H1 (cell line): ENCODE measurements at regions not wholly inside any gene's neighbourhood (a gene's known extent, or its start where the extent isn't known, plus 50 kb on each side); places are given as distances from the start of the nearest gene placed in this dataset.

Experiments used
- CTCF ChIA-PET: fragments of 300-600 bp; sonication (Branson Sonifier 250); formaldehyde crosslinking; loops from one replicate; lab custom pipeline; 2021; ENCODE audit not compliant: partially characterized antibody; lab: Charles Lee
- POLR2A ChIA-PET: fragments of 300-600 bp; sonication (Branson Sonifier 250); formaldehyde crosslinking; loops from one replicate; lab custom pipeline; 2021; ENCODE audit warnings: inconsistent platforms; ENCODE audit not compliant: partially characterized antibody; lab: Charles Lee
- DNase-seq, 2 experiments: peaks; one replicate each; pipeline versions ENCODE4 v3.0.0 to v3.0.0-alpha.2; 2010 to 2022; ENCODE audit warnings: low spot score in 2 of 2, low read depth in 1 of 2, mixed read lengths in 1 of 2
- FAIRE-seq: peaks from 2 replicates; lab custom pipeline; 2011; peaks lifted over from hg19 to GRCh38; lab: Jason Lieb, UNC
- H2AFZ ChIP-seq: 2 replicates; pipeline ENCODE4 v1.8.1; 2012; ENCODE audit warnings: low read length, inconsistent platforms
- H2AK5ac ChIP-seq: 2 replicates; pipeline ENCODE4 v1.6.1; 2013; ENCODE audit warnings: low read depth, low read length
- H2BK120ac ChIP-seq: replicated peaks from 2 replicates; pipeline ENCODE3; 2013; ENCODE audit warnings: low read depth, low read length, inconsistent platforms
- H2BK12ac ChIP-seq: 2 replicates; pipeline ENCODE4 v1.6.1; 2013; ENCODE audit warnings: low read depth, low read length
- H2BK15ac ChIP-seq: 2 replicates; pipeline ENCODE4 v1.6.1; 2013; ENCODE audit warnings: low read length
- H2BK20ac ChIP-seq: 2 replicates; pipeline ENCODE4 v1.6.1; 2013; ENCODE audit warnings: low read length
- H2BK5ac ChIP-seq: 2 replicates; pipeline ENCODE4 v1.6.1; 2013; ENCODE audit warnings: low read depth, low read length
- H3K14ac ChIP-seq: 2 replicates; pipeline ENCODE4 v1.6.1; 2013; ENCODE audit warnings: inconsistent platforms; ENCODE audit not compliant: insufficient read length
- H3K18ac ChIP-seq: 2 replicates; pipeline ENCODE4 v1.6.1; 2013; ENCODE audit warnings: low read length; ENCODE audit errors: extremely low read depth
- H3K23ac ChIP-seq: 2 replicates; pipeline ENCODE4 v1.6.1; 2013; ENCODE audit warnings: inconsistent platforms; ENCODE audit not compliant: insufficient read length
- H3K23me2 ChIP-seq: 2 replicates; pipeline ENCODE4 v1.6.1; 2013; ENCODE audit warnings: low read depth, low read length
- H3K27ac ChIP-seq: 2 replicates; pipeline ENCODE4 v1.6.1; 2011; ENCODE audit warnings: low read depth, low read length, inconsistent platforms
- H3K27me3 ChIP-seq, 4 experiments: replicated peaks in 1 of 4; 1 replicate in 1 of 4; 2 replicates in 3 of 4; pipeline versions ENCODE4 v1.6.1 to v1.8.1; 2011 to 2013; ENCODE audit warnings: low read length in 3 of 4, mild to moderate bottlenecking in 3 of 4, inconsistent platforms in 2 of 4, mixed read lengths in 2 of 4, moderate library complexity in 1 of 4; ENCODE audit not compliant: control insufficient read depth in 3 of 4, insufficient read depth in 3 of 4; ENCODE audit errors: extremely low read depth in 1 of 4
- H3K36me3 ChIP-seq, 4 experiments: 2 replicates each; pipeline versions ENCODE4 v1.6.1 to v1.8.1; 2011 to 2013; ENCODE audit warnings: mild to moderate bottlenecking in 4 of 4, low read length in 3 of 4, moderate library complexity in 2 of 4, control low read depth in 1 of 4, inconsistent platforms in 1 of 4; ENCODE audit not compliant: insufficient read depth in 4 of 4, control insufficient read depth in 2 of 4
- H3K4ac ChIP-seq: replicated peaks from 2 replicates; pipeline ENCODE3; 2013; ENCODE audit warnings: low read length, low read depth, mixed read lengths, inconsistent platforms; ENCODE audit not compliant: insufficient read length
- H3K4me1 ChIP-seq, 4 experiments: replicated peaks in 1 of 4; 1 replicate in 1 of 4; 2 replicates in 3 of 4; pipeline versions ENCODE4 v1.6.1 to v1.8.1; 2011 to 2013; ENCODE audit warnings: low read length in 3 of 4, inconsistent platforms in 2 of 4, mixed read lengths in 1 of 4; ENCODE audit not compliant: insufficient read depth in 4 of 4, control insufficient read depth in 3 of 4
- H3K4me2 ChIP-seq, 2 experiments: 2 replicates each; pipeline versions ENCODE4 v1.6.1 to v1.8.1; 2011 to 2013; ENCODE audit warnings: low read depth in 2 of 2, low read length in 2 of 2, control low read depth in 1 of 2, inconsistent platforms in 1 of 2, mild to moderate bottlenecking in 1 of 2; ENCODE audit not compliant: insufficient read depth in 1 of 2
- H3K4me3 ChIP-seq, 4 experiments: fragments of 200-600, 300-600 bp in 1 of 4; sonication (generic), shearing (Covaris generic), sonication (Bioruptor Twin) in 1 of 4; 2 replicates each; pipeline versions ENCODE4 v1.5.1 to v1.8.1; 2011 to 2016; ENCODE audit warnings: low read length in 4 of 4, low read depth in 3 of 4, control low read depth in 2 of 4, inconsistent platforms in 2 of 4, mild to moderate bottlenecking in 2 of 4, mixed read lengths in 1 of 4, moderate library complexity in 1 of 4; ENCODE audit not compliant: insufficient read depth in 2 of 4; ENCODE audit errors: extremely low read depth in 1 of 4
- H3K56ac ChIP-seq: replicated peaks from 2 replicates; pipeline ENCODE3; 2013; ENCODE audit warnings: low read depth, mild to moderate bottlenecking, mixed read lengths, low read length, inconsistent platforms; ENCODE audit not compliant: insufficient read length
- H3K79me1 ChIP-seq: 2 replicates; pipeline ENCODE4 v1.6.1; 2013; ENCODE audit warnings: low read depth, low read length, control low read depth
- H3K79me2 ChIP-seq, 2 experiments: 2 replicates each; pipeline versions ENCODE4 v1.6.1 to v1.8.1; 2012 to 2013; ENCODE audit warnings: low read length in 2 of 2, mild to moderate bottlenecking in 2 of 2, inconsistent platforms in 1 of 2; ENCODE audit not compliant: insufficient read depth in 2 of 2, control insufficient read depth in 1 of 2
- H3K9ac ChIP-seq, 4 experiments: replicated peaks in 1 of 4; 1 replicate in 1 of 4; 2 replicates in 3 of 4; pipeline versions ENCODE4 v1.6.1 to v1.8.1; 2011 to 2013; ENCODE audit warnings: low read depth in 3 of 4, low read length in 3 of 4, control low read depth in 2 of 4, mild to moderate bottlenecking in 2 of 4, moderate library complexity in 2 of 4, inconsistent platforms in 1 of 4; ENCODE audit errors: extremely low read depth in 1 of 4
- H3K9me3 ChIP-seq, 2 experiments: 2 replicates each; pipeline versions ENCODE4 v1.6.1 to v1.8.1; 2012 to 2013; ENCODE audit warnings: mild to moderate bottlenecking in 2 of 2, moderate library complexity in 2 of 2, control low read depth in 1 of 2, inconsistent platforms in 1 of 2, low read depth in 1 of 2, low read length in 1 of 2, mixed read lengths in 1 of 2; ENCODE audit not compliant: insufficient read depth in 2 of 2
- H4K20me1 ChIP-seq, 2 experiments: replicated peaks in 1 of 2; 2 replicates each; pipeline versions ENCODE3 to v1.8.1; 2011 to 2013; ENCODE audit warnings: inconsistent platforms in 2 of 2, low read length in 2 of 2, mild to moderate bottlenecking in 1 of 2; ENCODE audit not compliant: insufficient read depth in 2 of 2, control insufficient read depth in 1 of 2
- H4K5ac ChIP-seq: 2 replicates; pipeline ENCODE4 v1.6.1; 2013; ENCODE audit warnings: low read length, low read depth, mixed read lengths, inconsistent platforms; ENCODE audit not compliant: insufficient read length
- H4K8ac ChIP-seq: 2 replicates; pipeline ENCODE4 v1.8.0; 2013; ENCODE audit warnings: mild to moderate bottlenecking, moderate library complexity, low read length, inconsistent platforms; ENCODE audit not compliant: insufficient read depth; ENCODE audit errors: extremely low read depth
- H4K91ac ChIP-seq: replicated peaks from 2 replicates; pipeline ENCODE3; 2013; ENCODE audit warnings: low read length, mixed read lengths, inconsistent platforms; ENCODE audit not compliant: insufficient read length
- KDM5A ChIP-seq: fragments of 200-600 bp; IDR thresholded peaks from 2 replicates; pipeline ENCODE4 v1.7.1; 2012; ENCODE audit warnings: mild to moderate bottlenecking, low read length, inconsistent platforms, mixed read lengths
- NRF1 ChIP-seq: IDR thresholded peaks from 2 replicates; pipeline ENCODE4 v1.6.1; 2011; ENCODE audit warnings: mild to moderate bottlenecking, low read depth, low read length, improper control_type of control experiment
- PHF8 ChIP-seq: fragments of 200-600 bp; sonication (generic); conservative IDR thresholded peaks from 2 replicates; pipeline ENCODE4 v1.7.1; 2012; ENCODE audit warnings: low read depth, mild to moderate bottlenecking, inconsistent platforms, low read length, moderate library complexity
- RFX5 ChIP-seq: IDR thresholded peaks from 2 replicates; pipeline ENCODE4 v1.6.1; 2011; ENCODE audit warnings: low read depth, low read length, improper control_type of control experiment, borderline replicate concordance
- SP4 ChIP-seq: IDR thresholded peaks from 2 replicates; pipeline ENCODE4 v1.6.1; 2012; ENCODE audit warnings: low read length, inconsistent platforms
- TEAD4 ChIP-seq: IDR thresholded peaks from 2 replicates; pipeline ENCODE4 v1.6.1; 2012; ENCODE audit warnings: low read depth, low read length, inconsistent platforms, mixed read lengths
- USF2 ChIP-seq: IDR thresholded peaks from 2 replicates; pipeline ENCODE4 v1.6.1; 2011; ENCODE audit warnings: low read length, improper control_type of control experiment
- WGBS, 2 experiments: shearing (Covaris generic) in 1 of 2; methylation state at CpG; one replicate each; pipeline versions ENCODE4 v1.1.6 to v1.1.7; 2013 to 2015; ENCODE audit warnings: low lambda C conversion rate in 2 of 2, mixed read lengths in 2 of 2, inconsistent platforms in 1 of 2, low coverage in 1 of 2, missing lambda C conversion rate in 1 of 2; ENCODE audit not compliant: insufficient replicate concordance in 2 of 2, insufficient coverage in 1 of 2, insufficient read length in 1 of 2; ENCODE audit errors: extremely low coverage in 1 of 2, missing lambda C conversion rate in 1 of 2; 5-methylcytosine and 5-hydroxymethylcytosine counted together

- no peak overlapping the region for H3K18ac ChIP-seq
- CTCF ChIA-PET, result interaction anchor here (1.6 kb wide), 1 partner anchor 190 kb away, joined by 4 read pairs; no protein-coding TSS in a partner anchor
- H2AFZ ChIP-seq, result no peak overlapping the region
- no peak for DNase-seq
- no peak overlapping the region for H4K91ac ChIP-seq
- no peaks in the 10 kb centered on the region for H3K23me2 ChIP-seq
- no peak overlapping the region for H2BK20ac ChIP-seq
- peaks cover 0 to 3% (median 0%) of the 10 kb centered on the region in 4 experiments; a peak in 1 of 7 replicates for H3K4me1 ChIP-seq
- TF ChIP-seq SP4, result no peak
- TF ChIP-seq RFX5, result no peak
- TF ChIP-seq PHF8, result no peak
- TF ChIP-seq NRF1, result no peak
- no peak for TF ChIP-seq USF2
- no peak for TF ChIP-seq TEAD4
- no peak for TF ChIP-seq KDM5A
- TF ChIP-seq, all 59 proteins: peak for 0
- Histone ChIP-seq H3K23ac (no peak overlapping the region), H2BK12ac (no peak overlapping the region), H3K27ac (no peak overlapping the region), H2BK120ac (no peak overlapping the region), H3K4me3 (no peak overlapping the region), H4K20me1 (no peaks in the 10 kb centered on the region), H2BK15ac (no peak overlapping the region), H4K5ac (no peak overlapping the region), H3K4me2 (no peak overlapping the region), H3K79me1 (no peaks in the 10 kb centered on the region), H3K79me2 (no peaks in the 10 kb centered on the region), H3K9me3 (no peaks in the 10 kb centered on the region), H3K4ac (no peak overlapping the region), H3K27me3 (no peaks in the 10 kb centered on the region), H3K36me3 (no peaks in the 10 kb centered on the region), H4K8ac (no peak overlapping the region), H2BK5ac (no peak overlapping the region), H2AK5ac (no peak overlapping the region), H3K14ac (no peak overlapping the region), H3K56ac (no peak overlapping the region), H3K9ac (no peak overlapping the region)
- no peak for FAIRE-seq
- POLR2A ChIA-PET, result no interaction called here
- WGBS, 2 experiments, result 91% methylated on average over 5 of the region's 5 CpGs; no CpG with 5 or more reads in 1 of the 2 experiments
These were observed 71.7 kb upstream of the RUFY1 start for GRCh38 chr5:179478624-179479023.
